Parathyroid adenoma (tissue), 2 donors: ENCODE measurements at regions not wholly inside any gene's neighbourhood (a gene's known extent, or its start where the extent isn't known, plus 50 kb on each side); places are given as distances from the start of the nearest gene placed in this dataset.

ENCODE experiments used
- H2AFZ ChIP-seq: fragments of 300-600 bp; sonication (generic); one replicate; pipeline ENCODE4 v1.7.0; 2017; ENCODE audit warnings: antibody characterized with exemption, mild to moderate bottlenecking
- H3K27ac ChIP-seq: fragments of 300-600 bp; sonication (generic); one replicate; pipeline ENCODE4 v1.7.0; 2017
- H3K27me3 ChIP-seq: fragments of 300-600 bp; sonication (generic); one replicate; pipeline ENCODE4 v1.7.0; 2017; ENCODE audit warnings: low read length; ENCODE audit not compliant: control insufficient read depth, insufficient read depth
- H3K36me3 ChIP-seq: fragments of 300-600 bp; sonication (generic); one replicate; pipeline ENCODE4 v1.7.0; 2017; ENCODE audit warnings: low read length; ENCODE audit not compliant: control insufficient read depth, insufficient read depth
- H3K4me1 ChIP-seq: fragments of 300-600 bp; sonication (generic); one replicate; pipeline ENCODE4 v1.7.0; 2017; ENCODE audit warnings: control low read depth
- H3K4me2 ChIP-seq: fragments of 300-600 bp; sonication (generic); one replicate; pipeline ENCODE4 v1.7.0; 2017; ENCODE audit warnings: low read length
- H3K4me3 ChIP-seq: fragments of 300-600 bp; sonication (generic); one replicate; pipeline ENCODE4 v1.7.0; 2017; ENCODE audit warnings: low read depth, low read length
- H3K79me2 ChIP-seq: fragments of 300-600 bp; sonication (generic); one replicate; pipeline ENCODE4 v1.7.0; 2017; ENCODE audit warnings: control low read depth
- H3K9ac ChIP-seq: fragments of 300-600 bp; sonication (generic); one replicate; pipeline ENCODE4 v1.7.0; 2017; ENCODE audit warnings: mild to moderate bottlenecking
- H3K9me3 ChIP-seq: fragments of 300-600 bp; sonication (generic); one replicate; pipeline ENCODE4 v1.7.0; 2017; ENCODE audit warnings: low read length; ENCODE audit not compliant: control insufficient read depth
- TF ChIP-seq, protein P1 (sequence below): fragments of 300-600 bp; sonication (generic); IDR thresholded peaks from one replicate; pipeline ENCODE4 v1.7.0; 2017; ENCODE audit warnings: antibody characterized with exemption, mild to moderate bottlenecking
- donor health status: primary hyperparathyroidism.

DNA sequence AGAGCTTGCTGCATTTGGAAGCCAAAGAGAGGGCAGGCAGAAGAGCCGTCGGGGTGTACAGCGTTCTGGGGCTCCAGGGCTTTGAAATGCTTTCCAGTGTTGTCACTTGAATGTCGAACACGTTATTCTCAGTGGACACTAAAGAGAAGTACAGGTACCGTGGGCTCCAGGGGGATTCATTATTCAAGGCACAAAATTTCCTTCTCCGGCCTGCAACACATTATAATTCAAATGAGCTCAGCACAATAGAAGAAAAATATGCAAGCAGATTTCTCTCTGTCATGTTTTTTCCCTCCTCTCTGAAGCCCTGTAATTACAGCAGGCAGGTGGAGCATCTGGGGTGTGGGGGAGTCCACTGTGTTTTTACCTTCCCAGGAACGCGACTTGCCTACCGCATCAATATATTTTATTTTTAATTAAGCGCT lies 293.1 kb downstream of the ZSWIM6 start:
- Histone ChIP-seq H3K36me3 (no peaks in the 10 kb centered on the region), H3K4me1 (peaks cover 5% of the 10 kb centered on the region), H3K27me3 (no peaks in the 10 kb centered on the region), H3K9me3 (no peaks in the 10 kb centered on the region), H3K27ac (peak overlapping the region; percentile 84), H2AFZ (peak overlapping the region; percentile 99), H3K4me3 (peak overlapping the region; percentile 66), H3K9ac (peak overlapping the region; percentile 75), H3K79me2 (no peaks in the 10 kb centered on the region), H3K4me2 (peak overlapping the region; percentile 81)
- TF ChIP-seq, protein P1, sequence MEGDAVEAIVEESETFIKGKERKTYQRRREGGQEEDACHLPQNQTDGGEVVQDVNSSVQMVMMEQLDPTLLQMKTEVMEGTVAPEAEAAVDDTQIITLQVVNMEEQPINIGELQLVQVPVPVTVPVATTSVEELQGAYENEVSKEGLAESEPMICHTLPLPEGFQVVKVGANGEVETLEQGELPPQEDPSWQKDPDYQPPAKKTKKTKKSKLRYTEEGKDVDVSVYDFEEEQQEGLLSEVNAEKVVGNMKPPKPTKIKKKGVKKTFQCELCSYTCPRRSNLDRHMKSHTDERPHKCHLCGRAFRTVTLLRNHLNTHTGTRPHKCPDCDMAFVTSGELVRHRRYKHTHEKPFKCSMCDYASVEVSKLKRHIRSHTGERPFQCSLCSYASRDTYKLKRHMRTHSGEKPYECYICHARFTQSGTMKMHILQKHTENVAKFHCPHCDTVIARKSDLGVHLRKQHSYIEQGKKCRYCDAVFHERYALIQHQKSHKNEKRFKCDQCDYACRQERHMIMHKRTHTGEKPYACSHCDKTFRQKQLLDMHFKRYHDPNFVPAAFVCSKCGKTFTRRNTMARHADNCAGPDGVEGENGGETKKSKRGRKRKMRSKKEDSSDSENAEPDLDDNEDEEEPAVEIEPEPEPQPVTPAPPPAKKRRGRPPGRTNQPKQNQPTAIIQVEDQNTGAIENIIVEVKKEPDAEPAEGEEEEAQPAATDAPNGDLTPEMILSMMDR: no peak

- peak overlapping the region; percentile 75 for H3K9ac ChIP-seq
- no peaks in the 10 kb centered on the region for H3K79me2 ChIP-seq
- no peaks in the 10 kb centered on the region for H3K36me3 ChIP-seq
- H3K9me3 ChIP-seq: no peaks in the 10 kb centered on the region
- peak overlapping the region; percentile 81 for H3K4me2 ChIP-seq
- H3K4me3 ChIP-seq: peak overlapping the region; percentile 66
- TF ChIP-seq, protein P1: peak; percentile 6
- no peaks in the 10 kb centered on the region for H3K27me3 ChIP-seq
- H3K4me1 ChIP-seq: peaks cover 5% of the 10 kb centered on the region
- peak overlapping the region; percentile 99 for H2AFZ ChIP-seq
- peak overlapping the region; percentile 84 for H3K27ac ChIP-seq
Measured at GRCh38 chr5:61625681-61626621, 293.9 kb downstream of the ZSWIM6 start.

DNA sequence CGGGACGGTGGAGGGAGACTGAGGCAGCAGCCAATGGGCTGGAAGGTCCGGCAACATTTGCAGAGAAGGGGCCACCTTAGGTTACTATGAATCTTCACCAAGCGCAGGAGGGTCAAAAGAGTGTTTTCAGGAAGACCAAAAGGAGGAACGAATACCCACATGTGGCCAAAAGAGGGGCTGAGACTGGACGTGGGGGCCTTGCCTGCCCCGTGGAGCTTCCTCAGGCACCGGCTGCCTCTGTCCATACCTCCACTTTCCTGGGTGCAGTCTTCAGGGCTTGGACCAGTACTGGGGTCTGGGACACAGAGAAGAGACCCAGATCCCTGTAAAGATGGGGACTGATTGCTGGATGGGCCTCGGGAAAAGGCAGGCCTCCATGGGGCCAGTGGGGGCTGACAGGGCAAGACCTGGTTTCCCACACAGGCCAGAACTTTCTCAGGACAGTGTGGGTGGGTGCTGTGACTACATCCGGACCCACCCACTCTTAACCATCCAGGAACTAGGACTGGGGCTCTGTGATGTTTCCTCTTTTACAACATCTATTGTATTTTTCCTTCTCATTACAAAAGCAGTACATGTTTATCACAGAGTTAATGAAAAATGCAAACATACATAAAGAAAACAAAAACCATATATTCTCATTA lies 294.7 kb downstream of the ZSWIM6 start:
- no peaks in the 10 kb centered on the region for H3K9me3 ChIP-seq
- TF ChIP-seq, protein P1: no peak
- peak overlapping the region; percentile 84 for H3K27ac ChIP-seq

GRCh38 chr5:61627531-61627930 lies 295.5 kb downstream of the ZSWIM6 start:
- H3K9ac ChIP-seq: no peak overlapping the region
- no peaks in the 10 kb centered on the region for H3K9me3 ChIP-seq
- H3K4me2 ChIP-seq: no peak overlapping the region
- no peak overlapping the region for H2AFZ ChIP-seq
- H3K79me2 ChIP-seq: no peaks in the 10 kb centered on the region
- H3K27me3 ChIP-seq: no peaks in the 10 kb centered on the region
- no peaks in the 10 kb centered on the region for H3K36me3 ChIP-seq
- no peak overlapping the region for H3K4me3 ChIP-seq
- TF ChIP-seq, protein P1: no peak
- peaks cover 5% of the 10 kb centered on the region for H3K4me1 ChIP-seq
- no peak overlapping the region for H3K27ac ChIP-seq

More for the DNA sequence above, 294.7 kb downstream of the ZSWIM6 start:
- Histone ChIP-seq H3K4me3 (no peak overlapping the region), H3K9ac (no peak overlapping the region), H3K4me2 (peak overlapping the region; percentile 81), H3K79me2 (no peaks in the 10 kb centered on the region), H2AFZ (peak overlapping the region; percentile 99), H3K4me1 (peaks cover 5% of the 10 kb centered on the region), H3K27me3 (no peaks in the 10 kb centered on the region), H3K36me3 (no peaks in the 10 kb centered on the region)
